Right kidney (tissue), 1 donor: ENCODE measurements at regions not wholly inside any gene's neighbourhood (a gene's known extent, or its start where the extent isn't known, plus 50 kb on each side); places are given as distances from the start of the nearest gene placed in this dataset.
"Not testable (repeated sequence)": the region's sequence is repeated elsewhere in the genome, so short reads cannot be mapped to it uniquely, and the experiment has no call there.

Source experiments
- DNase-seq: peaks from one replicate; pipeline ENCODE4 v3.0.0-alpha.2; 2016

- DNase-seq = no peak
Observed at GRCh38 chr4:126446917-126447316, 1132.2 kb downstream of the FAT4 start.

GRCh38 chr4:126448086-126448845, 1133.5 kb downstream of the FAT4 start:
- DNase-seq = no peak

- DNase-seq = no peak
Observed at GRCh38 chr4:126451237-126451873, 1136.6 kb downstream of the FAT4 start.

GRCh38 chr4:126455865-126456264, 1141.1 kb downstream of the FAT4 start:
- DNase-seq = no peak

- DNase-seq = no peak
Observed at GRCh38 chr4:126458993-126459392, 1144.2 kb downstream of the FAT4 start.

- DNase-seq = no peak
Observed at GRCh38 chr4:126465341-126465740, 1150.6 kb downstream of the FAT4 start.

- DNase-seq = no peak
Observed at GRCh38 chr4:126466848-126467247, 1152.1 kb downstream of the FAT4 start.

- DNase-seq = no peak
Observed at GRCh38 chr4:126468144-126468543, 1153.4 kb downstream of the FAT4 start.

- no peak for DNase-seq
Observed at GRCh38 chr4:126470862-126471261, 1156.1 kb downstream of the FAT4 start.

GRCh38 chr4:126475730-126476129, 1157.0 kb upstream of the INTU start:
- no peak for DNase-seq

GRCh38 chr4:126479709-126480108, 1153.0 kb upstream of the INTU start:
- DNase-seq = no peak

- no peak for DNase-seq
Observed at GRCh38 chr4:126482311-126482710, 1150.4 kb upstream of the INTU start.

GRCh38 chr4:126486377-126486776, 1146.4 kb upstream of the INTU start:
- no peak for DNase-seq

- DNase-seq = no peak
Observed at GRCh38 chr4:126489826-126490463, 1142.8 kb upstream of the INTU start.

GRCh38 chr4:126495163-126495752, 1137.5 kb upstream of the INTU start:
- no peak for DNase-seq

GRCh38 chr4:126512979-126513378, 1119.8 kb upstream of the INTU start:
- DNase-seq = no peak

GRCh38 chr4:126513596-126513995, 1119.2 kb upstream of the INTU start:
- no peak for DNase-seq

- no peak for DNase-seq
Observed at GRCh38 chr4:126520731-126521130, 1112.0 kb upstream of the INTU start.

GRCh38 chr4:126525400-126525799, 1107.4 kb upstream of the INTU start:
- DNase-seq = not testable (repeated sequence)

- no peak for DNase-seq
Observed at GRCh38 chr4:126526335-126526734, 1106.4 kb upstream of the INTU start.

- no peak for DNase-seq
Observed at GRCh38 chr4:126529997-126530396, 1102.8 kb upstream of the INTU start.

- DNase-seq = no peak
Observed at GRCh38 chr4:126530996-126531585, 1101.7 kb upstream of the INTU start.

GRCh38 chr4:126532527-126532926, 1100.2 kb upstream of the INTU start:
- DNase-seq = no peak
